Body of pancreas (tissue), 4 donors: ENCODE measurements at regions not wholly inside any gene's neighbourhood (a gene's known extent, or its start where the extent isn't known, plus 50 kb on each side); places are given as distances from the start of the nearest gene placed in this dataset.

Experiments
- ATAC-seq: fragments of 150-250 bp; one replicate; pipeline ENCODE4 v1.9.1; 2016
- DNase-seq, 4 donors: peaks; one replicate each; pipeline ENCODE4 v3.0.0-alpha.2; 2019
- H3K27ac ChIP-seq, 4 donors: fragments of 200-600 bp; sonication (generic); 1 replicate in 3 of 4; 2 replicates in 1 of 4; pipeline versions ENCODE4 v1.5.1 to v1.6.1; 2016 to 2019; ENCODE audit warnings: mild to moderate bottlenecking in 1 of 4, mixed read lengths in 1 of 4, moderate library complexity in 1 of 4
- H3K27me3 ChIP-seq, 2 donors: fragments of 200-600 bp; sonication (generic); one replicate each; pipeline ENCODE4 v1.6.0; 2016; ENCODE audit warnings: mild to moderate bottlenecking in 1 of 2
- H3K36me3 ChIP-seq, 2 donors: fragments of 200-600 bp; sonication (generic); replicated peaks in 1 of 2; 2 replicates each; pipeline ENCODE4 v1.5.1; 2016; ENCODE audit warnings: low read depth in 2 of 2; ENCODE audit not compliant: insufficient read depth in 1 of 2
- H3K4me1 ChIP-seq: fragments of 200-600 bp; sonication (generic); one replicate; pipeline ENCODE4 v1.6.0; 2016
- H3K4me3 ChIP-seq, 2 donors: fragments of 200-600 bp; sonication (generic); 1 replicate in 1 of 2; 2 replicates in 1 of 2; pipeline ENCODE4 v1.5.1; 2016 to 2019
- H3K9me3 ChIP-seq, 3 donors: fragments of 200-600 bp; sonication (generic); 1 replicate in 2 of 3; 2 replicates in 1 of 3; pipeline ENCODE4 v1.5.1; 2016
- CTCF ChIP-seq, 7 experiments: fragments of 450-650 bp in 4 of 7; fragments of 200-600 bp in 3 of 7; sonication (generic) in 3 of 7; IDR thresholded peaks; one replicate each; pipeline ENCODE4 v1.5.1; 2016 to 2019; ENCODE audit warnings: antibody characterized with exemption in 7 of 7
- POLR2A ChIP-seq, 3 donors: fragments of 450-650 bp; IDR thresholded peaks; one replicate each; pipeline ENCODE4 v1.6.1; 2016; ENCODE audit warnings: antibody characterized with exemption in 3 of 3, mild to moderate bottlenecking in 2 of 3
- WGBS, 2 donors: methylation state at CpG; one replicate each; pipeline ENCODE4 v1.1.5; 2017; 5-methylcytosine and 5-hydroxymethylcytosine counted together
- intact Hi-C: fragments of 100-400 bp; cut with DNase I; formaldehyde crosslinking; loops from one replicate; pipeline ENCODE4 v1.15.1; 2023

- intact Hi-C loops = no loop called here
- no peaks in the 10 kb centered on the region for H3K4me1 ChIP-seq
- H3K9me3 ChIP-seq = no peaks in the 10 kb centered on the region
- peaks cover 0 to 4% of the 10 kb centered on the region in 2 donors for H3K27me3 ChIP-seq
- DNase-seq = no peak
- 12 to 45% methylated on average over 3 of the region's 3 CpGs for WGBS, 2 donors
- H3K36me3 ChIP-seq = no peaks in the 10 kb centered on the region
- TF ChIP-seq CTCF (IDR thresholded peaks at IDR 0.05) (no peak), POLR2A (IDR thresholded peaks at IDR 0.05) (no peak)
- no peak for ATAC-seq
- no peak overlapping the region for H3K4me3 ChIP-seq
- H3K27ac ChIP-seq = no peak overlapping the region
Measured at GRCh38 chr18:77711096-77711495, 461.4 kb downstream of the GALR1 start.

GRCh38 chr18:77714716-77715115 lies 465.1 kb downstream of the GALR1 start:
- intact Hi-C loops = no loop called here
- Histone ChIP-seq H3K27ac (no peak overlapping the region), H3K4me1 (no peaks in the 10 kb centered on the region), H3K4me3 (no peak overlapping the region), H3K27me3 (no peaks in the 10 kb centered on the region), H3K9me3 (no peaks in the 10 kb centered on the region), H3K36me3 (no peaks in the 10 kb centered on the region)
- DNase-seq = no peak
- WGBS, 2 donors = 61 to 67% methylated on average over 8 of the region's 8 CpGs
- no peak for ATAC-seq
- TF ChIP-seq POLR2A (IDR thresholded peaks at IDR 0.05) (no peak), CTCF (IDR thresholded peaks at IDR 0.05) (no peak)

- Histone ChIP-seq H3K27ac (no peak overlapping the region), H3K4me3 (no peak overlapping the region)
- no peak for ATAC-seq
Measured at GRCh38 chr18:77716282-77716681, 466.6 kb downstream of the GALR1 start.

GRCh38 chr18:77733292-77733903 lies 483.8 kb downstream of the GALR1 start:
- WGBS, 2 donors = 75 to 79% methylated on average over 19 of the region's 19 CpGs
- DNase-seq (no peak), ATAC-seq (no peak)
- intact Hi-C loops = no loop called here
- Histone ChIP-seq H3K27ac (no peak overlapping the region), H3K4me1 (no peaks in the 10 kb centered on the region), H3K36me3 (no peaks in the 10 kb centered on the region), H3K4me3 (no peak overlapping the region), H3K27me3 (no peaks in the 10 kb centered on the region), H3K9me3 (no peaks in the 10 kb centered on the region)
- TF ChIP-seq POLR2A (IDR thresholded peaks at IDR 0.05) (no peak), CTCF (IDR thresholded peaks at IDR 0.05) (no peak)

More at GRCh38 chr18:77716282-77716681, 466.6 kb downstream of the GALR1 start:
- H3K27me3 ChIP-seq = no peaks in the 10 kb centered on the region
- no peak for DNase-seq
- no peaks in the 10 kb centered on the region for H3K9me3 ChIP-seq
- no peak for TF ChIP-seq CTCF (IDR thresholded peaks at IDR 0.05)
- no peak for TF ChIP-seq POLR2A (IDR thresholded peaks at IDR 0.05)
- no peaks in the 10 kb centered on the region for H3K36me3 ChIP-seq
- intact Hi-C loops = no loop called here
- 46 to 59% methylated on average over 5 of the region's 5 CpGs for WGBS, 2 donors
- no peaks in the 10 kb centered on the region for H3K4me1 ChIP-seq

- intact Hi-C loops = no loop called here
- Histone ChIP-seq H3K4me3 (no peak overlapping the region), H3K27ac (no peak overlapping the region), H3K27me3 (no peaks in the 10 kb centered on the region), H3K4me1 (no peaks in the 10 kb centered on the region), H3K36me3 (no peaks in the 10 kb centered on the region), H3K9me3 (no peaks in the 10 kb centered on the region)
- DNase-seq (no peak), ATAC-seq (no peak)
- 45 to 69% methylated on average over 4 of the region's 4 CpGs for WGBS, 2 donors
- TF ChIP-seq POLR2A (IDR thresholded peaks at IDR 0.05) = no peak
- no peak for TF ChIP-seq CTCF (IDR thresholded peaks at IDR 0.05)
Measured at GRCh38 chr18:77736842-77737241, 487.2 kb downstream of the GALR1 start.
